Keratinocyte (primary cell): ENCODE measurements at regions not wholly inside any gene's neighbourhood (a gene's known extent, or its start where the extent isn't known, plus 50 kb on each side); places are given as distances from the start of the nearest gene placed in this dataset.

Source experiments
- DNase-seq: peaks from one replicate; pipeline ENCODE4 v3.0.0-alpha.2; 2011; ENCODE audit warnings: low read depth, missing footprints, low spot score
- FAIRE-seq: peaks from 2 replicates; lab custom pipeline; 2011; peaks lifted over from hg19 to GRCh38; lab: Jason Lieb, UNC
- H2AFZ ChIP-seq: 2 replicates; pipeline ENCODE4 v1.6.0; 2012; ENCODE audit warnings: low read length, control low read depth, inconsistent platforms; ENCODE audit not compliant: control insufficient read depth
- H3K27ac ChIP-seq: 2 replicates; pipeline ENCODE4 v1.5.1; 2011; ENCODE audit warnings: low read length; ENCODE audit not compliant: control insufficient read depth, insufficient read depth
- H3K27me3 ChIP-seq: 3 replicates; pipeline ENCODE4 v1.6.0; 2011; ENCODE audit warnings: low read length; ENCODE audit not compliant: control insufficient read depth, insufficient read depth; ENCODE audit errors: extremely low read depth
- H3K36me3 ChIP-seq, 2 experiments: 2 replicates in 1 of 2; 3 replicates in 1 of 2; pipeline ENCODE4 v1.5.1; 2011; ENCODE audit warnings: low read length in 2 of 2, mild to moderate bottlenecking in 1 of 2; ENCODE audit not compliant: control insufficient read depth in 2 of 2, insufficient read depth in 2 of 2; ENCODE audit errors: extremely low read depth in 1 of 2
- H3K4me1 ChIP-seq: 3 replicates; pipeline ENCODE4 v1.5.1; 2011; ENCODE audit warnings: low read length; ENCODE audit not compliant: control insufficient read depth, insufficient read depth; ENCODE audit errors: extremely low read depth
- H3K4me2 ChIP-seq: 3 replicates; pipeline ENCODE4 v1.6.0; 2011; ENCODE audit warnings: low read depth, low read length; ENCODE audit not compliant: control insufficient read depth, insufficient read depth; ENCODE audit errors: extremely low read depth
- H3K4me3 ChIP-seq, 3 experiments: fragments of 200-600 bp in 1 of 3; sonication (generic) in 1 of 3; 2 replicates in 2 of 3; 3 replicates in 1 of 3; pipeline ENCODE4 v1.5.1; 2011 to 2016; ENCODE audit warnings: low read length in 3 of 3, mild to moderate bottlenecking in 3 of 3, control low read depth in 2 of 3, inconsistent platforms in 1 of 3, low read depth in 1 of 3, mixed read lengths in 1 of 3, mixed run types in 1 of 3, moderate library complexity in 1 of 3; ENCODE audit not compliant: control insufficient read depth in 2 of 3, insufficient read depth in 2 of 3; ENCODE audit errors: extremely low read depth in 1 of 3
- H3K79me2 ChIP-seq: 2 replicates; pipeline ENCODE4 v1.6.0; 2012; ENCODE audit warnings: low read length; ENCODE audit not compliant: control insufficient read depth, insufficient read depth
- H3K9ac ChIP-seq: 3 replicates; pipeline ENCODE4 v1.6.0; 2011; ENCODE audit warnings: low read length; ENCODE audit not compliant: control insufficient read depth, insufficient read depth; ENCODE audit errors: extremely low read depth
- H3K9me1 ChIP-seq: 3 replicates; pipeline ENCODE4 v1.6.0; 2011; ENCODE audit warnings: low read length; ENCODE audit not compliant: control insufficient read depth, insufficient read depth; ENCODE audit errors: extremely low read depth
- H3K9me3 ChIP-seq: 2 replicates; pipeline ENCODE4 v1.5.1; 2012; ENCODE audit warnings: low read depth, low read length; ENCODE audit not compliant: control insufficient read depth
- H4K20me1 ChIP-seq: 3 replicates; pipeline ENCODE4 v1.6.0; 2011; ENCODE audit warnings: low read length; ENCODE audit not compliant: control insufficient read depth, insufficient read depth; ENCODE audit errors: extremely low read depth
- EZH2 ChIP-seq: IDR thresholded peaks from one replicate; pipeline ENCODE4 v1.6.1; 2012; ENCODE audit warnings: inconsistent platforms, mild to moderate bottlenecking, low read length, moderate library complexity
- dilution Hi-C: fragments of 300-500 bp; cut with MboI; formaldehyde crosslinking; loops from one replicate; pipeline ENCODE4 v1.7.0; 2020; ENCODE audit warnings: low sequenced_read_pairs; ENCODE audit not compliant: extremely low pct_ligation_motif_present
- TF ChIP-seq, protein P1 (sequence below), 3 experiments: IDR thresholded peaks in 1 of 3; conservative IDR thresholded peaks in 1 of 3; optimal IDR thresholded peaks in 1 of 3; 2 replicates in 2 of 3; 3 replicates in 1 of 3; pipeline versions ENCODE3 to v1.5.1; 2011; ENCODE audit warnings: low read length in 3 of 3, mild to moderate bottlenecking in 3 of 3, moderate library complexity in 2 of 3, control low read depth in 1 of 3, inconsistent platforms in 1 of 3; ENCODE audit not compliant: insufficient read depth in 2 of 3; ENCODE audit errors: extremely low read depth in 1 of 3

DNA sequence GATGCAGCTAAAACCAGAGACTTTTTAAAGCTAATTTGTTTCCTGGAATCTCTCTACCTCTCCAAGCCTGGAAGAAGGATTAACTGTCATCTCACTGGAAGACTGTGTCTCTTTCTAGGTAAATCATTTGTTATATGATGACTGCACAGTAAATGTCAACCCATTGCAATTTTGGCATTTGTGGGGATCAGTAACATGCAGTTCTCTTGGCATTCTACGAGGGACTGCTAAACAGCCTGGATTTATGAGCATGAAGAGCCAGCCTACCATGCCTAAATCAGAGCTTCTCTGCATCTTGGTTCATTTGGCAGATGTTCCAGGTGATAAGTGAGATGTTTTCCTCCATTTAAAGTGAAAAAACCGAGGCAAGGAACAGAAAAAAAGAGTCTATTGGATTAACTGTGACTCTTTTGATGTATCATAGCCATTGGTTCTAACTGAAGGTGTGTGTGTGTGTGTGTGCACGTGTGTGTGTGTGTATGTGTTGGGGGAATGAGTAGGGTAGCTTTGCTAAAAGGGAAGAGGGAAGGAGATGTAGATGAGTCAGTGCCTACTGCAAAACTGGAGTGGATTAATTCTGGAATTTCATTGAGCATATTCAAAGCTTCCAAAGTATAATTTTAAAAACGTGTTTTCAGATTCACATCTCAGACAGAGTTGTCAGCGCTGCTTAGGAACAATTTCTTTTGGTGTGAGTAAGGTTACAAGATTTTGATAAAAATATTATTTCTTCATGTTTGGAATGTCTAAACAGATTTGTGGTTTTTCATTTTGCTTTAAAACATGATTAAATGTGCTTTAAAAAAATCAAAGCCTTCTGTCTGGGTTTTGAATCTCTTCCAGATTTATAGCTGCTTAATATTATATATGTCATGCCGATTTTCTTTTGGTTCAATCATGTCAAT lies 123.2 kb upstream of the LNX1 start:
- no peak overlapping the region for H3K4me2 ChIP-seq
- no peak overlapping the region for H3K9ac ChIP-seq
- FAIRE-seq, result no peak
- no peak for TF ChIP-seq EZH2
- TF ChIP-seq, protein P1, sequence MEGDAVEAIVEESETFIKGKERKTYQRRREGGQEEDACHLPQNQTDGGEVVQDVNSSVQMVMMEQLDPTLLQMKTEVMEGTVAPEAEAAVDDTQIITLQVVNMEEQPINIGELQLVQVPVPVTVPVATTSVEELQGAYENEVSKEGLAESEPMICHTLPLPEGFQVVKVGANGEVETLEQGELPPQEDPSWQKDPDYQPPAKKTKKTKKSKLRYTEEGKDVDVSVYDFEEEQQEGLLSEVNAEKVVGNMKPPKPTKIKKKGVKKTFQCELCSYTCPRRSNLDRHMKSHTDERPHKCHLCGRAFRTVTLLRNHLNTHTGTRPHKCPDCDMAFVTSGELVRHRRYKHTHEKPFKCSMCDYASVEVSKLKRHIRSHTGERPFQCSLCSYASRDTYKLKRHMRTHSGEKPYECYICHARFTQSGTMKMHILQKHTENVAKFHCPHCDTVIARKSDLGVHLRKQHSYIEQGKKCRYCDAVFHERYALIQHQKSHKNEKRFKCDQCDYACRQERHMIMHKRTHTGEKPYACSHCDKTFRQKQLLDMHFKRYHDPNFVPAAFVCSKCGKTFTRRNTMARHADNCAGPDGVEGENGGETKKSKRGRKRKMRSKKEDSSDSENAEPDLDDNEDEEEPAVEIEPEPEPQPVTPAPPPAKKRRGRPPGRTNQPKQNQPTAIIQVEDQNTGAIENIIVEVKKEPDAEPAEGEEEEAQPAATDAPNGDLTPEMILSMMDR (optimal IDR thresholded peaks at IDR 0.05 in 1 of 3, IDR thresholded peaks at IDR 0.05 in 1 of 3, conservative IDR thresholded peaks at IDR 0.05 in 1 of 3; ENCODE audit: extremely low read depth in 1 of 3, insufficient read depth in 2 of 3, low read length in 3 of 3), result no peak
- H4K20me1 ChIP-seq, result no peaks in the 10 kb centered on the region
- no peaks in the 10 kb centered on the region for H3K79me2 ChIP-seq
- no peaks in the 10 kb centered on the region for H3K36me3 ChIP-seq
- no peaks in the 10 kb centered on the region for H3K9me1 ChIP-seq
- H3K4me3 ChIP-seq, result no peak overlapping the region
- no peaks in the 10 kb centered on the region for H3K27me3 ChIP-seq
- dilution Hi-C loops, result no loop called here
- H2AFZ ChIP-seq, result no peak overlapping the region
- H3K9me3 ChIP-seq, result no peaks in the 10 kb centered on the region
- DNase-seq, result no peak
- H3K27ac ChIP-seq, result no peak overlapping the region
- H3K4me1 ChIP-seq, result no peaks in the 10 kb centered on the region

DNA sequence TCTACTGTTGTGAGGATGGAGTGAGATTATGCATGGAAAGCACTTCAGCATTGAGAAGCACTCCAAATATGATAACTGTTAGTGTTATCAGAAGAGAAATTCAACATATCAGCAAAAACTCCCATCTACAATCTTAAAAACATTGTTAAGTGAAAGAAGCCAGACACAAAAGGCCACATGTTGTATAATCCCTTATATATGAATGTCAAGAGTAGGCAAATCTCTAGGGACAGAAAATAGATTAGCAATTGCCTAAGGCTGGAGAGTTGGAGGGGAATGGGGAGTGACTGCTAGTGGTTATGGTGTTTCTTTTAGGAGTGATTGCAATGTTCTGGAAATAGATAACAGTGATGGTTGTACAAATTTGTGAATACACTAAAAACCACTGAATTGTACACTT lies 122.5 kb upstream of the LNX1 start:
- Histone ChIP-seq H3K79me2 (no peaks in the 10 kb centered on the region), H2AFZ (no peak overlapping the region)
- FAIRE-seq, result no peak

More for the DNA sequence above, 122.5 kb upstream of the LNX1 start:
- Histone ChIP-seq H3K9me1 (no peaks in the 10 kb centered on the region), H3K4me3 (no peak overlapping the region), H3K9ac (no peak overlapping the region), H3K9me3 (no peaks in the 10 kb centered on the region), H3K4me1 (no peaks in the 10 kb centered on the region), H4K20me1 (no peaks in the 10 kb centered on the region), H3K27ac (no peak overlapping the region), H3K4me2 (no peak overlapping the region), H3K27me3 (no peaks in the 10 kb centered on the region), H3K36me3 (no peaks in the 10 kb centered on the region)
- no peak for DNase-seq
- dilution Hi-C loops, result no loop called here
- TF ChIP-seq EZH2, result no peak
- TF ChIP-seq, protein P1 (optimal IDR thresholded peaks at IDR 0.05 in 1 of 3, IDR thresholded peaks at IDR 0.05 in 1 of 3, conservative IDR thresholded peaks at IDR 0.05 in 1 of 3; ENCODE audit: extremely low read depth in 1 of 3, insufficient read depth in 2 of 3, low read length in 3 of 3), result no peak
